HG03342 (cell line): ENCODE measurements at regions not wholly inside any gene's neighbourhood (a gene's known extent, or its start where the extent isn't known, plus 50 kb on each side); places are given as distances from the start of the nearest gene placed in this dataset.
"Not testable (repeated sequence)": the region's sequence is repeated elsewhere in the genome, so short reads cannot be mapped to it uniquely, and the experiment has no call there.

Experiments used
- ATAC-seq: cut with Tn5 transposase; IDR thresholded peaks from one replicate; pipeline ENCODE4 v1.9.1; 2021; ENCODE audit warnings: mild to moderate bottlenecking, moderate library complexity; ENCODE audit not compliant: unreplicated experiment

DNA sequence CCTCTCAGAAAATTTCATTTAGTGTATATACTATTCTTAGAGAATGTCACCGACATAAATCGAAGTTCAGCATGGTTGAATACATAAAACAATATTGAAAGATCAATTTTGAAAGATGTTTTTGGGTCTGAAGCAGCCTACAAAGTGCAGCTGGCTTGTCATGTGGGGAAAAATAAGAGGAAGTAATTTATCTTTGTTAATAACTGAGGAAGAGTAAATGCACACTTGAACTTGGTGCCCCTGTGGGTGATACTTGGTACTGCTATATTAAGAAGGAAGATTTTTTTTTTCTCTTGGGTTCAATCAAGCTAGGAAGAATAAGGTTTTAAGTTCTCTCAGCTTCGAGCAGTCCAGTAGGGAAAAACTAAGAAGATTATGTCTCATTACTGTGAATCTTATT, 661.3 kb downstream of the RPL10L start:
- ATAC-seq = no peak

DNA sequence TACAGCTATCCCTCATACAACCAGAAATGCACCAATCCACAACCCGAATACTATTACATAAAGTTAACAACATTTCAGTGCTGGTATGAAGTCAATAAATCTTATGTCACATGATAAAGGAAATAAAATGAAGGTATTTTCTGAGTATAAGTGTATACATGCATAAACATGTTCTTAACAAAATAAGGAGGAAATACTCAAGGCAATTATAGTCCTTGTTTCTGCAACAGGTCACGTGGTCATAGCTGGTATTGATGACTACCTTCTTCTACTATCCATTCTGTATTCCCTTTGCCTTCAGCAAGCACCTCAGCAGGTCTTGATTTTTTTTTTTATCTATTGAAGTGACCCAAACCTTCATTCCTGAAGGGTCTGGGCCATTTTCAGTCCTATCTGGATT, 675.6 kb downstream of the RPL10L start:
- no peak for ATAC-seq

DNA sequence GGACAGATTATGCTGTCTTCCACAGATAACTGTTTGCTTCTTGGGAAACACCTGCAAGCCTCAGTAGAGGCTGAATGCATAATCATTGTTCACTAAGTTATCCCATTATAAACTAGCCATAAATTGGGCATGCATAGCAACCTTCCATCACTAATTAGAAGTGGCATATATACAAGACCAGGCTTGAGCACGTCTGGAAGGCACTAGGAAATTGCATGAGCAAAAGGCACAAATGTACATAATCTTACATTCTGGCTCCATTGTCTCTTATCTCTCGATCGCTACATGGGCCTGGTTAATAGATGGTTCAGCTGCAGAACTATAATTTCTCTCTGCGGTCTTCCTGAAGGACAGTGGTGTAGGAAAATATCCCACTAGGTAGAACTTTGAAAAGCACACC, 679.2 kb downstream of the RPL10L start:
- no peak for ATAC-seq

DNA sequence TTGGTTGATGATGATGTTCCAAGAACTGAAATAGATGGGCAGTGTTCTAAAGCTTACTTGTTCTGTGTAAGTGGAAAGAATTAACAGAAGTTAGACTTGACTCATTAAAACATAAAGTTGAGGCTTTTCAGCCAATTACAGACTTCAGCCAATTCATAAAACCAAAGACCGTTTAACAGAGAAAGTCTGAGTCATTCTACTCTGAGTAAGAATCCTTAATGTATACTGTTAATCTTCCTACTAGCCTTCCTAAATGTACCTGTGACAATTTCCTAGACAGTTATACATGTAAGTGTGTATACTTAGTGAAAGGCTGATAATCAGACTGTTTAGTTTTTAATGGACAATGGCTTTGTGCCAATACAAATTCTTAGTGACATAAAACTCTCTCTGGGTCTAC, 681.0 kb downstream of the RPL10L start:
- ATAC-seq = no peak

GRCh38 chr14:45968037-45968436, 683.5 kb downstream of the RPL10L start:
- ATAC-seq = no peak

DNA sequence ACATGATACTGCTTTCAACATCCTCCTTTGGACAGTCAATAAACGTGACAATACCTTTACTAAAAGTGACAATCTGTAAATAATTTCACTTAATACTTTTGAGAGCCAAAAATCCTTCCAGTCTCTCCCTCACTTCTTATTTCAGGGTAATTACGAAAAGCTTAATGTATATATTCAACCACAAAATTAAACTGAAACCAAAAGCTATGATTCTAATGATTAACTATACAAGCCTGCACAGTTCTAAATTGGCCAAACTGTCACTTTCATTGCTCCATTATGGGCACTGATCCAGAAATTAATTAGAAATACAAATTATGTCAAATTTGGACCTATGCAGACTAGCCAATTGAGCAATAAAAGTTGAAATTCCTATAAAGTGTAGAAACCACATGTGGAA, 696.5 kb upstream of the MIS18BP1 start:
- no peak for ATAC-seq

- no peak for ATAC-seq
Measured at GRCh38 chr14:45947830-45948229, 694.8 kb upstream of the MIS18BP1 start.

GRCh38 chr14:45946251-45946650, 693.2 kb upstream of the MIS18BP1 start:
- no peak for ATAC-seq

GRCh38 chr14:45940318-45940717, 687.3 kb upstream of the MIS18BP1 start:
- ATAC-seq = no peak

GRCh38 chr14:45939572-45939971, 686.6 kb upstream of the MIS18BP1 start:
- no peak for ATAC-seq

- ATAC-seq = not testable (repeated sequence)
Measured at GRCh38 chr14:45919995-45920394, 667.0 kb upstream of the MIS18BP1 start.

DNA sequence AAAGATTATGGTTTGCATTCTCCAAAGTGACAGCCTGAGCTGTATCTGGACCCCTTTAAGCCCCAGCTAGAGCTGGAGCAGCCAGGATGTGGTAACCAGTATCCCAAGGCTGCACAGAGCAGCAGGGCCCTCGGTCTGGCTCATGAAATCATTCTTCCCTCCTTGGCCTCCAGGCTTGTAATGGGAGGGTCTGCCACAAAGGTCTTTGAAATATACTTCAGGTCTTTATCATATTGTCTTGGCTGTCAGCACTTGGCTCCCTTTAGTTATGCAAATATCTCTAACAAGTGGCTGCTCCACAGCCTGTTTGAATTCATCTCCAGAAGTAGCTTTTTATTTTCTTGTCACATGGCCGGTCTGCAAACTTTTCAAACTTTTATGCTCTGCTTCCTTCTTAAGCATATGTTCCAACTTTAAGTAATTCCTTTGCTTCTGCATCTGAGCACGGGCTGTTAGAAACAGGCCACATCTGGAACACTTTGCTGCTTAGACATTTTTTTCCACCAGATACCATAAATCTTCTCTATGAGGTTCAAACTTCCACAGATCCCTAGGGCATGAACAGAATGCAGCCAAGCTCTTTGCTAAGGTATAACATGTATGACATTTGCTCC, 663.4 kb upstream of the MIS18BP1 start:
- no peak for ATAC-seq

- no peak for ATAC-seq
Measured at GRCh38 chr14:45907782-45908181, 654.8 kb upstream of the MIS18BP1 start.

DNA sequence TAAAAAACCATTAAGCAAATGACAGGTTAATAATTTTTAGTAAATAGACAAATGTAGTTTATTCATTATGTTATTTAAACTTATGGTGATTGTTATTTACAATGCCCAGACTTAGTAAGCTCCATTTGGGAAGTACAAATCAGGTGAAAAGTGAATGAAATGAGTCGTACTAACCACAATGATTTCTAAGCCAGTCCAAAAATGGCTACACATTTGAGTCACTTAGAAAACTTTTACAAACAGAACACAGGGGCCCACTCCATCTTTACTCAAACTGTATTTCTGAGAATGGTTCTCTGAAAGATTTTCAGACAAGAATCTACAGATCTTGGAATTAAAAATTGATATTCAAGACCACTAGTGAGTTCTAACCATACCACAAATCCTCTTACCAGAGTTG, 653.3 kb upstream of the MIS18BP1 start:
- no peak for ATAC-seq

- ATAC-seq = no peak
Measured at GRCh38 chr14:45905672-45906071, 652.7 kb upstream of the MIS18BP1 start.

DNA sequence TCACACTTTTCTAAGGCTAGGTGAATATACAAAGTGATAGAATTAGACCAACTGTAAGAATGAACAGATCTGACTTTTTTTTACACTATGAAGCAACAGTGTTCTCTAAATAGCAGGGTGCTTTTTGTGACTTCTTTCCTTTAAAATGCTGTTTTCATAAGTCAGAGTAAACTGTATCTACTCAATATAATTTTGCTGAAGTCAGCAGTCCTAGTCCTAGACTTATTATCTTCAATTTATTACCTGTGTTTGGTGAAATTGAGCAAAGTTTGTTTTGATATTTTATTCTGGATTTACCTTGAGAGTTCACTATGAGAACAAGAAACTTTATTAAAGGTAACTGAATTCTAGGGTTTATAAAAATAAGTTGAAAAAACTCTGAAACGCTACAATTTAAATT, 651.3 kb upstream of the MIS18BP1 start:
- no peak for ATAC-seq

GRCh38 chr14:45902241-45902640, 649.2 kb upstream of the MIS18BP1 start:
- ATAC-seq = no peak

DNA sequence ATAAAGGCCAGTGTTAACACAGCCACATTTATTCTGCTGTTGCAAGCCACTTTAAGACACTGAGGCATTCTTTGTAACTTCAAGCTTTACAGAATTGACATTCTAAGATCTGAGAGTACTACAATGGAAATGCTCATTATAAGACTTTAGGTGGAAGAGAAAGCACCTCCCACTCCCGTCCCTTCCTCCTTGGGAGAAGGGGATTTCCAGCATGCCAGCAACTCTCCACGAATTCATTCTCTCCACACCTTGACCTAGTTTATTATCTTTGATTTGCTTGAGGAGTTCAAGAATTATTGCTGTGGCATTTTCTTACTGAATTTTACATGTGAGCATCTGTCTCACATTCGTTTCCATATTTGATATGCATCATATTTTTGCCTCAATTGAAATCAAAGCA, 644.4 kb upstream of the MIS18BP1 start:
- no peak for ATAC-seq

GRCh38 chr14:45893127-45893526, 640.1 kb upstream of the MIS18BP1 start:
- no peak for ATAC-seq

- ATAC-seq = no peak
Measured at GRCh38 chr14:45891417-45892080, 638.5 kb upstream of the MIS18BP1 start.

GRCh38 chr14:45888766-45889285, 635.8 kb upstream of the MIS18BP1 start:
- not testable (repeated sequence) for ATAC-seq

DNA sequence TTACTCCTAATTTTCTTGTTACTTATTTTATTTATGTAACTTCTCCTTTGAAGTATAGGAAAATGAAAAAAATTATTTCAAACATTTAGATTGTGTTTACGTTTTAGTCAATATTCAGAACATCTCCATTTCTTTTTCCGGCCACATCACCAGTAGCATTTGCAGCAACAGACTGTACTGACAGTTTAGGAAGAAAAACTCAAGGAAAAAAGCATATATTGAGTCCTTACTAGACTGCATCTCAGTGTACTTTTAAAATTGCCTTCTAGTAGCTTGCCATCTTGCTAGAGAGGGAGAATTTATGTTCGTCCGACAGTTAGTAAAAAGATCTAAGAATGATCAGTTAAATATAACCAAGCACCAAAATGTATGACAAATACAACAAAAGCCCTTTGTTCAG, 625.0 kb upstream of the MIS18BP1 start:
- no peak for ATAC-seq

DNA sequence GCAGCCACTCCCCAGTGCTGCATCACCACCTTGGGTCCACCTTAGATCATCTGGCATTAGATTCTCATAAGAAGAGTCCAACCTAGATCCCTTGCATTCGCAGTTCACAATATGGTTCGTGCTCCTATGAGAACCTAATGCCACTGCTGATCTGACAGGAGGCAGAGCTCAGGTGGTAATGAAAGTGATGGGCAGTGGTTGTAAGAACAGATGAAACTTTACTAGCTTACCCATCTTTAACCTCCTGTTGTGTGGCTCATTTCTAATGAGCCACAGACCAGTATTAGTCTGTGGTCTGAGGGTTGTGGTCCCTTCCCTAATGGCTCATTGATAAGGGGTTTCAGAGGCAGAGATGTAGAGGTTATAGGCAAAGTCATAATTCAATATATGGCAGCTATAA, 615.9 kb upstream of the MIS18BP1 start:
- no peak for ATAC-seq
